Left ventricle myocardium inferior (tissue), 1 donor: ENCODE measurements at regions not wholly inside any gene's neighbourhood (a gene's known extent, or its start where the extent isn't known, plus 50 kb on each side); places are given as distances from the start of the nearest gene placed in this dataset.

Experiments used
- DNase-seq: peaks from one replicate; pipeline ENCODE4 v3.0.0-alpha.2; 2020
- H3K27ac ChIP-seq: fragments of 200-600 bp; replicated peaks from 2 replicates; pipeline ENCODE4 v1.8.0; 2021
- H3K27me3 ChIP-seq: fragments of 200-600 bp; 2 replicates; pipeline ENCODE4 v1.8.0; 2021; ENCODE audit warnings: low read depth
- H3K36me3 ChIP-seq: fragments of 200-600 bp; 2 replicates; pipeline ENCODE4 v1.8.0; 2021
- H3K4me1 ChIP-seq: fragments of 200-600 bp; 2 replicates; pipeline ENCODE4 v1.8.0; 2021
- H3K4me3 ChIP-seq: fragments of 200-600 bp; 2 replicates; pipeline ENCODE4 v1.8.0; 2021; ENCODE audit warnings: mild to moderate bottlenecking, moderate library complexity
- H3K9me3 ChIP-seq: fragments of 200-600 bp; replicated peaks from 2 replicates; pipeline ENCODE4 v1.8.0; 2021
- CTCF ChIP-seq: fragments of 200-600 bp; IDR thresholded peaks from 2 replicates; pipeline ENCODE4 v1.8.0; 2021; ENCODE audit warnings: antibody characterized with exemption, mild to moderate bottlenecking, borderline replicate concordance
- intact Hi-C: fragments of 100-400 bp; cut with micrococcal nuclease; formaldehyde crosslinking; loops from one replicate; pipeline ENCODE4 v1.11.0; 2022
- donor health status: DM: no; HTN: yes; CAD: no; lungs with severe emphysema.

GRCh38 chr7:128171-129080 lies 63.9 kb upstream of the FAM20C start:
- no peak for TF ChIP-seq CTCF
- no peaks in the 10 kb centered on the region for H3K9me3 ChIP-seq
- H3K36me3 ChIP-seq = no peaks in the 10 kb centered on the region
- DNase-seq = no peak
- H3K27ac ChIP-seq = no peak overlapping the region
- peaks cover 36% of the 10 kb centered on the region for H3K4me1 ChIP-seq
- H3K4me3 ChIP-seq = no peak overlapping the region
- peaks cover 13% of the 10 kb centered on the region for H3K27me3 ChIP-seq
- intact Hi-C loops = no loop called here

- H3K27ac ChIP-seq = peak overlapping the region; percentile 73
- no peaks in the 10 kb centered on the region for H3K36me3 ChIP-seq
- no peaks in the 10 kb centered on the region for H3K9me3 ChIP-seq
- TF ChIP-seq CTCF = no peak
- H3K4me3 ChIP-seq = peak overlapping the region; percentile 43
- no peak for DNase-seq
- H3K4me1 ChIP-seq = peaks cover 36% of the 10 kb centered on the region
- intact Hi-C loops = no loop called here
- peaks cover 13% of the 10 kb centered on the region for H3K27me3 ChIP-seq
Measured at GRCh38 chr7:129366-130221, 62.8 kb upstream of the FAM20C start.

GRCh38 chr7:130222-130572 lies 62.2 kb upstream of the FAM20C start:
- Histone ChIP-seq H3K9me3 (no peaks in the 10 kb centered on the region), H3K4me1 (peaks cover 31% of the 10 kb centered on the region), H3K27ac (peak overlapping the region; percentile 73), H3K27me3 (peaks cover 13% of the 10 kb centered on the region), H3K36me3 (no peaks in the 10 kb centered on the region), H3K4me3 (peak overlapping the region; percentile 43)
- no peak for TF ChIP-seq CTCF
- intact Hi-C loops = no loop called here
- DNase-seq = no peak

GRCh38 chr7:130875-131780 lies 61.2 kb upstream of the FAM20C start:
- H3K36me3 ChIP-seq = no peaks in the 10 kb centered on the region
- intact Hi-C loops = no loop called here
- no peak for TF ChIP-seq CTCF
- peak overlapping the region; percentile 65 for H3K27ac ChIP-seq
- H3K27me3 ChIP-seq = peaks cover 13% of the 10 kb centered on the region
- H3K4me1 ChIP-seq = peaks cover 31% of the 10 kb centered on the region
- DNase-seq = no peak
- H3K4me3 ChIP-seq = no peak overlapping the region
- no peaks in the 10 kb centered on the region for H3K9me3 ChIP-seq
